ENCODE measurements at regions not wholly inside any gene's neighbourhood (a gene's known extent, or its start where the extent isn't known, plus 50 kb on each side); places are given as distances from the start of the nearest gene placed in this dataset.

GRCh38 chr10:85430991-85431390 lies 935.6 kb downstream of the GRID1 start:
- TF ChIP-seq SUZ12 (IDR thresholded peaks at IDR 0.05) (no peak), L3MBTL2 (conservative IDR thresholded peaks at IDR 0.05) (no peak), FOXM1 (IDR thresholded peaks at IDR 0.05; ENCODE audit: borderline replicate concordance) (no peak), NFRKB (IDR thresholded peaks at IDR 0.05) (no peak), HDGF (IDR thresholded peaks at IDR 0.05; ENCODE audit: borderline replicate concordance) (no peak), TARDBP (IDR thresholded peaks at IDR 0.05) (no peak), BHLHE40 (IDR thresholded peaks at IDR 0.05; ENCODE audit: borderline replicate concordance) (no peak), FOXA1 (IDR thresholded peaks at IDR 0.05) (no peak), LEF1 (IDR thresholded peaks at IDR 0.05; ENCODE audit: borderline replicate concordance) (no peak), SP1 (IDR thresholded peaks at IDR 0.05) (no peak), CTBP1 (IDR thresholded peaks at IDR 0.05; ENCODE audit: borderline replicate concordance) (no peak), ELF4 (IDR thresholded peaks at IDR 0.05) (no peak), PKNOX1 (IDR thresholded peaks at IDR 0.05) (no peak)

All from HEK293T (cell line).